GM19238 (cell line): ENCODE measurements at regions not wholly inside any gene's neighbourhood (a gene's known extent, or its start where the extent isn't known, plus 50 kb on each side); places are given as distances from the start of the nearest gene placed in this dataset.
A peak's percentile ranks its signal among the peaks of the same experiment; 100 is the strongest.
"Not testable (repeated sequence)": the region's sequence is repeated elsewhere in the genome, so short reads cannot be mapped to it uniquely, and the experiment has no call there.

Experiments
- DNase-seq: peaks from one replicate; pipeline ENCODE4 v3.0.0; 2011; ENCODE audit warnings: low spot score; ENCODE audit not compliant: insufficient read length

GRCh38 chr5:89686081-89686765 lies 723.3 kb downstream of the CETN3 start:
- no peak for DNase-seq

- DNase-seq, result no peak
Measured at GRCh38 chr5:89676634-89677033, 732.9 kb downstream of the CETN3 start.

- no peak for DNase-seq
Measured at GRCh38 chr5:89673019-89673418, 736.5 kb downstream of the CETN3 start.

GRCh38 chr5:89668821-89669220 lies 740.7 kb downstream of the CETN3 start:
- no peak for DNase-seq

- no peak for DNase-seq
Measured at GRCh38 chr5:89662499-89662898, 747.1 kb downstream of the CETN3 start.

GRCh38 chr5:89638871-89639270 lies 755.9 kb upstream of the MEF2C start:
- no peak for DNase-seq

GRCh38 chr5:89634176-89634575 lies 751.2 kb upstream of the MEF2C start:
- DNase-seq, result not testable (repeated sequence)

GRCh38 chr5:89630064-89630463 lies 747.1 kb upstream of the MEF2C start:
- DNase-seq, result not testable (repeated sequence)

- DNase-seq, result no peak
Measured at GRCh38 chr5:89628876-89629635, 746.1 kb upstream of the MEF2C start.

- DNase-seq, result no peak
Measured at GRCh38 chr5:89615839-89616518, 733.0 kb upstream of the MEF2C start.

- DNase-seq, result peak; percentile 13
Measured at GRCh38 chr5:89613222-89613956, 730.4 kb upstream of the MEF2C start.

- DNase-seq, result no peak
Measured at GRCh38 chr5:89606939-89607534, 724.1 kb upstream of the MEF2C start.

- no peak for DNase-seq
Measured at GRCh38 chr5:89604342-89604741, 721.4 kb upstream of the MEF2C start.

- DNase-seq, result no peak
Measured at GRCh38 chr5:89601880-89602279, 718.9 kb upstream of the MEF2C start.

- DNase-seq, result no peak
Measured at GRCh38 chr5:89597878-89598277, 714.9 kb upstream of the MEF2C start.

- DNase-seq, result no peak
Measured at GRCh38 chr5:89596821-89597220, 713.8 kb upstream of the MEF2C start.

- no peak for DNase-seq
Measured at GRCh38 chr5:89595056-89595455, 712.1 kb upstream of the MEF2C start.

GRCh38 chr5:89584339-89584956 lies 701.5 kb upstream of the MEF2C start:
- no peak for DNase-seq

- DNase-seq, result no peak
Measured at GRCh38 chr5:89583534-89583933, 700.5 kb upstream of the MEF2C start.

GRCh38 chr5:89582768-89583339 lies 699.9 kb upstream of the MEF2C start:
- DNase-seq, result no peak
